ENCODE measurements at regions not wholly inside any gene's neighbourhood (a gene's known extent, or its start where the extent isn't known, plus 50 kb on each side); places are given as distances from the start of the nearest gene placed in this dataset.
A peak's percentile ranks its signal among the peaks of the same experiment; 100 is the strongest.

DNA sequence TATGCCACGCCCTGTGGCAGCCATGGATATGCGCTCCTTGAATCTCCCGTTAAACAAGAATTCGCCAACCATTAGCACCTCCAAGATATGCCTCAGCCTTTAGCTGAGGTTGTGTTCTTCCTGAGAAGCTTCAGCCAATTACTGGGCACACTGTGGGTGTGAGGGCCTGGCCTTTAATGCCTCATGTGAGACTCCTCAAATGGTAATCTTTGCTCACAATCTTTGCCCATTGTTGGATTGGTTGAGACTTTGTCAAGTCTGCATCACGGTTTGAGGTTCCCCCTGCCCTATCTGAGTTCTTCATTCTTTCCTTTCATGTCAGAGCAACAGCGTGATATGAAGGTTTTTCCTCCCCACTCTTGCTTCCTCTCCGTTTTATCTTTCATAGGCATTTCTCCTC lies 108.1 kb upstream of the CCDC54 start:
- H3K9me2 ChIP-seq, result no peaks in the 10 kb centered on the region

DNA sequence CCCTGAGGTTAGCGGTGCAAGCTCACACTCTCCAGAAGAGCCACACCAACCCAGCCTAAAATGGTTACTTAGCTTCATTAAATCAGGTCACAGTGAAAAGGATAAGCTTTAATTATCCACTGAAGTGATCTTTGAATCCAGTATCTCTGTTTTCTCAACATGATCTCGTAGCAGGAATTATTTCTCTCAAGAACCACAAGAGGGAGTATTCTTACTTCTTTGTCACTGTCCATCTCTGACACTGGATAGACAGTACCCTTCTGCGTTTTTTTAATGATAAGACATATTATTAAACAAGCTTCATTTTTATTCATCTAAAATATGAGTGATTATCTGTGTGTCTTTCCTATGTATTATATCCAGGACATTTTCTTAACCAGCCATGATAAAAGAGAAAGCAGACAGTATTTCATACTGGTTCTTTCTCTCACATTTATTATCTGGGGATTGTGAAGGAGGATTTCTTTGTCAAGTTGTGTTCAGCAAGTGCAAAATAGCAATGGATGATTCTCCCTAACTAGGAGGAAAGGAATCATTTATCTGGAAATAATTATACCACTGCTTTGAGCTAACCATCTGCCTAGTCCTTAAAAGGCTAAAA lies 105.4 kb upstream of the CCDC54 start:
- TF ChIP-seq, protein P1, sequence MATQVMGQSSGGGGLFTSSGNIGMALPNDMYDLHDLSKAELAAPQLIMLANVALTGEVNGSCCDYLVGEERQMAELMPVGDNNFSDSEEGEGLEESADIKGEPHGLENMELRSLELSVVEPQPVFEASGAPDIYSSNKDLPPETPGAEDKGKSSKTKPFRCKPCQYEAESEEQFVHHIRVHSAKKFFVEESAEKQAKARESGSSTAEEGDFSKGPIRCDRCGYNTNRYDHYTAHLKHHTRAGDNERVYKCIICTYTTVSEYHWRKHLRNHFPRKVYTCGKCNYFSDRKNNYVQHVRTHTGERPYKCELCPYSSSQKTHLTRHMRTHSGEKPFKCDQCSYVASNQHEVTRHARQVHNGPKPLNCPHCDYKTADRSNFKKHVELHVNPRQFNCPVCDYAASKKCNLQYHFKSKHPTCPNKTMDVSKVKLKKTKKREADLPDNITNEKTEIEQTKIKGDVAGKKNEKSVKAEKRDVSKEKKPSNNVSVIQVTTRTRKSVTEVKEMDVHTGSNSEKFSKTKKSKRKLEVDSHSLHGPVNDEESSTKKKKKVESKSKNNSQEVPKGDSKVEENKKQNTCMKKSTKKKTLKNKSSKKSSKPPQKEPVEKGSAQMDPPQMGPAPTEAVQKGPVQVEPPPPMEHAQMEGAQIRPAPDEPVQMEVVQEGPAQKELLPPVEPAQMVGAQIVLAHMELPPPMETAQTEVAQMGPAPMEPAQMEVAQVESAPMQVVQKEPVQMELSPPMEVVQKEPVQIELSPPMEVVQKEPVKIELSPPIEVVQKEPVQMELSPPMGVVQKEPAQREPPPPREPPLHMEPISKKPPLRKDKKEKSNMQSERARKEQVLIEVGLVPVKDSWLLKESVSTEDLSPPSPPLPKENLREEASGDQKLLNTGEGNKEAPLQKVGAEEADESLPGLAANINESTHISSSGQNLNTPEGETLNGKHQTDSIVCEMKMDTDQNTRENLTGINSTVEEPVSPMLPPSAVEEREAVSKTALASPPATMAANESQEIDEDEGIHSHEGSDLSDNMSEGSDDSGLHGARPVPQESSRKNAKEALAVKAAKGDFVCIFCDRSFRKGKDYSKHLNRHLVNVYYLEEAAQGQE (IDR thresholded peaks at IDR 0.05; ENCODE audit: low read depth, low read length), result no peak
- TF ChIP-seq RAD21 (IDR thresholded peaks at IDR 0.05; ENCODE audit: low read length) (peak; percentile 86), ELF1 (IDR thresholded peaks at IDR 0.05) (no peak), SMC3 (IDR thresholded peaks at IDR 0.05; ENCODE audit: low read depth, low read length) (peak; percentile 77)
- TF ChIP-seq, protein P2, sequence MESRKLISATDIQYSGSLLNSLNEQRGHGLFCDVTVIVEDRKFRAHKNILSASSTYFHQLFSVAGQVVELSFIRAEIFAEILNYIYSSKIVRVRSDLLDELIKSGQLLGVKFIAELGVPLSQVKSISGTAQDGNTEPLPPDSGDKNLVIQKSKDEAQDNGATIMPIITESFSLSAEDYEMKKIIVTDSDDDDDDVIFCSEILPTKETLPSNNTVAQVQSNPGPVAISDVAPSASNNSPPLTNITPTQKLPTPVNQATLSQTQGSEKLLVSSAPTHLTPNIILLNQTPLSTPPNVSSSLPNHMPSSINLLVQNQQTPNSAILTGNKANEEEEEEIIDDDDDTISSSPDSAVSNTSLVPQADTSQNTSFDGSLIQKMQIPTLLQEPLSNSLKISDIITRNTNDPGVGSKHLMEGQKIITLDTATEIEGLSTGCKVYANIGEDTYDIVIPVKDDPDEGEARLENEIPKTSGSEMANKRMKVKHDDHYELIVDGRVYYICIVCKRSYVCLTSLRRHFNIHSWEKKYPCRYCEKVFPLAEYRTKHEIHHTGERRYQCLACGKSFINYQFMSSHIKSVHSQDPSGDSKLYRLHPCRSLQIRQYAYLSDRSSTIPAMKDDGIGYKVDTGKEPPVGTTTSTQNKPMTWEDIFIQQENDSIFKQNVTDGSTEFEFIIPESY (IDR thresholded peaks at IDR 0.05; ENCODE audit: borderline replicate concordance, low read depth), result no peak
- TF ChIP-seq, protein P3, sequence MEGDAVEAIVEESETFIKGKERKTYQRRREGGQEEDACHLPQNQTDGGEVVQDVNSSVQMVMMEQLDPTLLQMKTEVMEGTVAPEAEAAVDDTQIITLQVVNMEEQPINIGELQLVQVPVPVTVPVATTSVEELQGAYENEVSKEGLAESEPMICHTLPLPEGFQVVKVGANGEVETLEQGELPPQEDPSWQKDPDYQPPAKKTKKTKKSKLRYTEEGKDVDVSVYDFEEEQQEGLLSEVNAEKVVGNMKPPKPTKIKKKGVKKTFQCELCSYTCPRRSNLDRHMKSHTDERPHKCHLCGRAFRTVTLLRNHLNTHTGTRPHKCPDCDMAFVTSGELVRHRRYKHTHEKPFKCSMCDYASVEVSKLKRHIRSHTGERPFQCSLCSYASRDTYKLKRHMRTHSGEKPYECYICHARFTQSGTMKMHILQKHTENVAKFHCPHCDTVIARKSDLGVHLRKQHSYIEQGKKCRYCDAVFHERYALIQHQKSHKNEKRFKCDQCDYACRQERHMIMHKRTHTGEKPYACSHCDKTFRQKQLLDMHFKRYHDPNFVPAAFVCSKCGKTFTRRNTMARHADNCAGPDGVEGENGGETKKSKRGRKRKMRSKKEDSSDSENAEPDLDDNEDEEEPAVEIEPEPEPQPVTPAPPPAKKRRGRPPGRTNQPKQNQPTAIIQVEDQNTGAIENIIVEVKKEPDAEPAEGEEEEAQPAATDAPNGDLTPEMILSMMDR (IDR thresholded peaks at IDR 0.05), result peak; percentile 81
- no peak overlapping the region for H3K4me2 ChIP-seq
- H3K27me3 ChIP-seq (ENCODE audit: insufficient read depth), result no peaks in the 10 kb centered on the region
- H3K79me2 ChIP-seq (ENCODE audit: insufficient read depth), result no peaks in the 10 kb centered on the region
- peak; percentile 36 for DNase-seq
- H3K9me3 ChIP-seq, result no peaks in the 10 kb centered on the region
- H3K4me1 ChIP-seq (ENCODE audit: control insufficient read depth in 1 of 2, insufficient read depth in 2 of 2, low read depth in 1 of 2, low read length in 1 of 2), result no peaks in the 10 kb centered on the region; a peak in 1 of 4 replicates
- no peaks in the 10 kb centered on the region for H3K9me2 ChIP-seq
- ChIA-PET POLR2A (interaction anchor here (0.6 kb wide), 1 partner anchor 10 kb away, joined by 5 read pairs; no protein-coding TSS in a partner anchor), CTCF (interaction anchor here (0.6 to 5.5 kb wide), 69 partner anchors 8 to 1281 kb away, joined by 3 to 85 read pairs (median 4); no protein-coding TSS in a partner anchor)
- 23% methylated on average over 3 of the region's 3 CpGs for WGBS (ENCODE audit: low lambda C conversion rate)
- H4K20me1 ChIP-seq (ENCODE audit: insufficient read depth), result no peaks in the 10 kb centered on the region
- H3K27ac ChIP-seq (ENCODE audit: low read depth in 2 of 2, low read length in 1 of 2), result no peak overlapping the region
- H3K36me3 ChIP-seq (replicated peaks in 1 of 2; ENCODE audit: control insufficient read depth in 1 of 2, insufficient read depth in 2 of 2, low read length in 1 of 2), result no peaks in the 10 kb centered on the region
- no peak overlapping the region for H3K9ac ChIP-seq
- no peaks in the 10 kb centered on the region for H3F3A ChIP-seq (replicated peaks; ENCODE audit: insufficient read depth)
- no peak overlapping the region for H2AFZ ChIP-seq (ENCODE audit: low read depth)
- H3K4me3 ChIP-seq (ENCODE audit: low read depth in 2 of 2, low read length in 1 of 2), result no peak overlapping the region

More for the DNA sequence above, 108.1 kb upstream of the CCDC54 start:
- TF ChIP-seq JUND (IDR thresholded peaks at IDR 0.05), result no peak
- no peaks in the 10 kb centered on the region for H3K9me3 ChIP-seq
- H3K27ac ChIP-seq (ENCODE audit: low read depth in 2 of 2, low read length in 1 of 2), result no peak overlapping the region
- no peaks in the 10 kb centered on the region for H3K79me2 ChIP-seq (ENCODE audit: insufficient read depth)
- no peak overlapping the region for H3K4me3 ChIP-seq (ENCODE audit: low read depth in 2 of 2, low read length in 1 of 2)
- WGBS (ENCODE audit: low lambda C conversion rate), result 88% methylated on average over 7 of the region's 7 CpGs
- no peaks in the 10 kb centered on the region for H3F3A ChIP-seq (replicated peaks; ENCODE audit: insufficient read depth)
- H3K4me2 ChIP-seq, result no peak overlapping the region
- no peaks in the 10 kb centered on the region for H3K27me3 ChIP-seq (ENCODE audit: insufficient read depth)
- no peaks in the 10 kb centered on the region; a peak in 1 of 4 replicates for H3K4me1 ChIP-seq (ENCODE audit: control insufficient read depth in 1 of 2, insufficient read depth in 2 of 2, low read depth in 1 of 2, low read length in 1 of 2)
- ChIA-PET CTCF (interaction anchor here (1.1 to 2.6 kb wide), 2 partner anchors 33 to 152 kb away, joined by 3 to 15 read pairs; no protein-coding TSS in a partner anchor), POLR2A (no interaction called here)
- no peaks in the 10 kb centered on the region for H4K20me1 ChIP-seq (ENCODE audit: insufficient read depth)
- H3K36me3 ChIP-seq (replicated peaks in 1 of 2; ENCODE audit: control insufficient read depth in 1 of 2, insufficient read depth in 2 of 2, low read length in 1 of 2), result no peaks in the 10 kb centered on the region
- H3K9ac ChIP-seq, result no peak overlapping the region
- DNase-seq, result no peak
- no peak overlapping the region for H2AFZ ChIP-seq (ENCODE audit: low read depth)

All from SK-N-SH (cell line).